ENCODE measurements at regions not wholly inside any gene's neighbourhood (a gene's known extent, or its start where the extent isn't known, plus 50 kb on each side); places are given as distances from the start of the nearest gene placed in this dataset.
"Not testable (repeated sequence)": the region's sequence is repeated elsewhere in the genome, so short reads cannot be mapped to it uniquely, and the experiment has no call there.

DNA sequence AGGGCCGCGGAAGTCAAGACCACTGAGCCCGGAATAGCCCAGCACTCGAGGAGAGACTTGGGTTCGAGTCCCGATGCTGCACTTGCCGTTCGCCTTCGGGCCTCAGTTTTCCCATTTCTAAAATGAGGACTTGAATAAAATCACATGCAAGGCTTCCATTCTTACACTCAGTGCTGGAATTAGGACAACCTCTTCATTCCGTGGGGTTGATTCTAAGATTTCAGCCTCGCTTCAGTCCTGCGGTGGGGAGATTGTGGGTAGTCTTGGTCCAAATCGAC, 116.9 kb upstream of the SMURF2 start:
- not testable (repeated sequence) for H4K20me1 ChIP-seq (replicated peaks; ENCODE audit: insufficient read depth); H3K27ac Mint-ChIP-seq; H3K27ac ChIP-seq (ENCODE audit: low read depth); H3K36me3 ChIP-seq (ENCODE audit: insufficient read depth); H3K9me3 Mint-ChIP-seq; DNase-seq (ENCODE audit: low spot score); H3K9me2 ChIP-seq (ENCODE audit: insufficient read depth); ATAC-seq; H3K79me2 ChIP-seq (replicated peaks; ENCODE audit: insufficient read depth); H3K36me3 Mint-ChIP-seq (ENCODE audit: low read depth)
- Histone ChIP-seq H3K4me3 (peak overlapping the region; percentile 80), H3K4me1 (ENCODE audit: insufficient read depth) (peaks cover 19% of the 10 kb centered on the region), H2AFZ (peak overlapping the region; percentile 47; the same call in 1 of the 2 replicates), H3F3A (replicated peaks; ENCODE audit: low read depth) (peaks cover 11% of the 10 kb centered on the region; the same call in 1 of the 2 replicates), H3K4me2 (peak overlapping the region; percentile 99), H3K27me3 (ENCODE audit: insufficient read depth) (peaks cover 77% of the 10 kb centered on the region)
- peak; percentile 78 for TF ChIP-seq EZH2 (IDR thresholded peaks at IDR 0.05; ENCODE audit: low read depth, unreplicated experiment)
- Mint-ChIP-seq H3K4me3 (peak overlapping the region; percentile 67), H3K27me3 (ENCODE audit: insufficient read depth, low read depth, poor library complexity) (peaks cover 71% of the 10 kb centered on the region), H3K4me1 (peaks cover 23% of the 10 kb centered on the region)

DNA sequence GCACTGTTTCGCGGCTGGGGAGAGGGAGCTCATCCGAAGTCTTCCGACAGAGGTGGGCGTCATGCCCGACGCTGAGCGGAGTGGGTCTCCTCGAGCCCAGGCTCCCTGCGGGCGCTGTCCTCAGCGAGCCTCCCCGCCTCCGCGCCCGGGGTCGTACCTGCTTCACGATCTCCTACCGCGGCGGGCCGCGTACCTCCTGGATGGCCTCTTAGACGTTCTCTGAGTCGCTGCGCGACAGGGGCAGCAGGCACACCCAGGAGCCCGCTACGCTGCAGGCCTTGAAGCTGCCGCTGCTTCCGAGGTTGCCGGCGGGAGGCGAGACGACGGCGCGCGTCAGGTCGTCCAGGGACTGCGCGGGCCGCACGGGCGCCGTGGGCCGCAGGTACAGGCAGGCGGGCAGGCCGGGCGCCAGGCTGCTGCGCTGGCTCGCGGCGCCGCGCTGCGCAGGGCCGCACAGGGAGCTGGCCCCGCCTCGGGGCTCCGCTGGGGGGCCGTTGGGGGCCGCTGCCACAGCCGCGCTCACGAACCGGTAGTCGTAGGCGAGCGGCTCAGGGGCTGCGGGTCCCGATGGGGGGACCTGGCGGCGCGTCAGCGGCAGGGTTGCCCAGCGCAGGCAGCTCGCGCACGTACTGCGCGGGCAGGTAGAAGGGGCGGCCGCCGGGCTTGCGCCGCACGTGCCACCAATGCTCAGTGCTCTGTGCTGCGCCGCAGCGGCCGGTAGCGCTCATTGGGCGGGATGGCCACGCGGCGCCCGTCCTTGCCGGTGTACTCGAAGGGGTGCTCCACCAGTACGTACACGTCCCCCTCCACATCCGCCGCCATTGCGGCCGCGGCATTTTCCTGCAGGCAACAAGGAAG, 116.4 kb upstream of the SMURF2 start:
- Histone ChIP-seq H3K9me2 (ENCODE audit: insufficient read depth) (no peaks in the 10 kb centered on the region), H3K27me3 (ENCODE audit: insufficient read depth) (peaks cover 77% of the 10 kb centered on the region), H2AFZ (peak overlapping the region; percentile 74), H3K36me3 (ENCODE audit: insufficient read depth) (no peaks in the 10 kb centered on the region), H3K4me1 (ENCODE audit: insufficient read depth) (peaks cover 19% of the 10 kb centered on the region), H3K4me3 (peak overlapping the region; percentile 80), H3K27ac (ENCODE audit: low read depth) (no peak overlapping the region), H4K20me1 (replicated peaks; ENCODE audit: insufficient read depth) (peaks cover 4% of the 10 kb centered on the region; the same call in 1 of the 2 replicates), H3K4me2 (peak overlapping the region; percentile 99), H3K79me2 (replicated peaks; ENCODE audit: insufficient read depth) (no peaks in the 10 kb centered on the region), H3F3A (replicated peaks; ENCODE audit: low read depth) (peaks cover 11% of the 10 kb centered on the region; the same call in 1 of the 2 replicates)
- Mint-ChIP-seq H3K4me1 (peaks cover 23% of the 10 kb centered on the region), H3K36me3 (ENCODE audit: low read depth) (no peaks in the 10 kb centered on the region), H3K4me3 (peak overlapping the region; percentile 68), H3K27ac (no peak overlapping the region), H3K27me3 (ENCODE audit: insufficient read depth, low read depth, poor library complexity) (peaks cover 71% of the 10 kb centered on the region), H3K9me3 (no peaks in the 10 kb centered on the region; the same call in 1 of the 3 replicates)
- no peak for TF ChIP-seq NANOG (IDR thresholded peaks at IDR 0.05; ENCODE audit: borderline replicate concordance)
- TF ChIP-seq CREB1 (CRISPR knock-in tag; IDR thresholded peaks at IDR 0.05; ENCODE audit: low read depth): peak; percentile 38; the same call in 1 of the 2 replicates
- peak; percentile 71 for TF ChIP-seq EZH2 (IDR thresholded peaks at IDR 0.05; ENCODE audit: low read depth, unreplicated experiment)
- TF ChIP-seq EZH2phosphoT487 (IDR thresholded peaks at IDR 0.05; ENCODE audit: unreplicated experiment): no peak
- no peak for TF ChIP-seq STAT1 (IDR thresholded peaks at IDR 0.05; ENCODE audit: unreplicated experiment)
- peak; percentile 7 for ATAC-seq
- peak; percentile 69 for DNase-seq (ENCODE audit: low spot score)

DNA sequence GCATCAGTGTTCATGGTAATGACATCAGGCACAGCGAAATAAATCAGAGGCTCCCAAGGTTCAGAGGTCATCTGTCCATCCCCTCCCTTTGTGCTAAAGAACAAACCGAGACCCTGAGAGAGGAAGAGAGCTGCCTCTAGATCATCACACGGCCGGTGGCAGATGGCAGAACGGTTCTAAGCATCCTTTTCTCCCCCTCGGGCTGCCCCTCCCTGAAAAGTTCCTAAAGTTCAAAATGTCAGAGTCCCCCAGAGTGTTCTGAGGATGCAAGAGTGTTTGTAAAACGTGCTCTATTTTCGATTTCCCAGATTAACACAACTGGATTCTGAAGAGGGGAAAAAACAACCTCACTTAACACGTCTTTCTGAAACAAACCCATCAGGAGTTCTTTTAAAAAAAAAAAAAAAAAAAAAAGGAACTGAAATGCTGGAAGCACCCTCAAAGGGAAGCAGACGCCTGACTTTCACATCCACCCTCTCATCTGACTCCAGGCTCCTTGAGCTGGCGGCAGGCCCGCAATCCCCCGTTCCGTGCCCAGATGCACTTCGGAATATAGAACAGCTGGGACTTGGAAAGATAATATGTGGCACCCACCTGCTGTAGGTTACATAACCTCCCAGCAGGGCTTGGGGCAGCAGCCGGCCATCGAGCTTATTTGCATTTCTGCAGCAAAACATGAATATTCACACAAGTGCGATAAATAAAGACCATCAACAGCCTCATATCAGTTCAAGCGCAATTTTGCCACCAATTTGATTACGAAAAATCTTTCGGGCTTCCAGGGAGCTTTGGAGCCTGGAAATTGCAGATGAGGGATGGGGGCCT, 115.5 kb upstream of the SMURF2 start:
- H3K4me3 ChIP-seq: peak overlapping the region; percentile 80
- peak overlapping the region; percentile 99 for H3K4me2 ChIP-seq
- no peaks in the 10 kb centered on the region for H3K79me2 ChIP-seq (replicated peaks; ENCODE audit: insufficient read depth)
- H3K4me1 ChIP-seq (ENCODE audit: insufficient read depth): peaks cover 19% of the 10 kb centered on the region
- Mint-ChIP-seq H3K4me3 (peak overlapping the region; percentile 68), H3K4me1 (peaks cover 28% of the 10 kb centered on the region), H3K9me3 (no peaks in the 10 kb centered on the region; the same call in 1 of the 3 replicates), H3K27ac (no peak overlapping the region), H3K27me3 (ENCODE audit: insufficient read depth, low read depth, poor library complexity) (peaks cover 71% of the 10 kb centered on the region), H3K36me3 (ENCODE audit: low read depth) (no peaks in the 10 kb centered on the region)
- H3K27ac ChIP-seq (ENCODE audit: low read depth): no peak overlapping the region
- ATAC-seq (no peak), DNase-seq (ENCODE audit: low spot score) (peak; percentile 29)
- H3K9me2 ChIP-seq (ENCODE audit: insufficient read depth): no peaks in the 10 kb centered on the region
- peak overlapping the region; percentile 74; the same call in 1 of the 2 replicates for H2AFZ ChIP-seq
- H3K27me3 ChIP-seq (ENCODE audit: insufficient read depth): peaks cover 75% of the 10 kb centered on the region
- peaks cover 4% of the 10 kb centered on the region; the same call in 1 of the 2 replicates for H4K20me1 ChIP-seq (replicated peaks; ENCODE audit: insufficient read depth)
- H3F3A ChIP-seq (replicated peaks; ENCODE audit: low read depth): peaks cover 11% of the 10 kb centered on the region; the same call in 1 of the 2 replicates
- no peaks in the 10 kb centered on the region for H3K36me3 ChIP-seq (ENCODE audit: insufficient read depth)
- no peak for TF ChIP-seq POLR2AphosphoS5 (IDR thresholded peaks at IDR 0.05; ENCODE audit: low read depth)
- TF ChIP-seq, protein P1, sequence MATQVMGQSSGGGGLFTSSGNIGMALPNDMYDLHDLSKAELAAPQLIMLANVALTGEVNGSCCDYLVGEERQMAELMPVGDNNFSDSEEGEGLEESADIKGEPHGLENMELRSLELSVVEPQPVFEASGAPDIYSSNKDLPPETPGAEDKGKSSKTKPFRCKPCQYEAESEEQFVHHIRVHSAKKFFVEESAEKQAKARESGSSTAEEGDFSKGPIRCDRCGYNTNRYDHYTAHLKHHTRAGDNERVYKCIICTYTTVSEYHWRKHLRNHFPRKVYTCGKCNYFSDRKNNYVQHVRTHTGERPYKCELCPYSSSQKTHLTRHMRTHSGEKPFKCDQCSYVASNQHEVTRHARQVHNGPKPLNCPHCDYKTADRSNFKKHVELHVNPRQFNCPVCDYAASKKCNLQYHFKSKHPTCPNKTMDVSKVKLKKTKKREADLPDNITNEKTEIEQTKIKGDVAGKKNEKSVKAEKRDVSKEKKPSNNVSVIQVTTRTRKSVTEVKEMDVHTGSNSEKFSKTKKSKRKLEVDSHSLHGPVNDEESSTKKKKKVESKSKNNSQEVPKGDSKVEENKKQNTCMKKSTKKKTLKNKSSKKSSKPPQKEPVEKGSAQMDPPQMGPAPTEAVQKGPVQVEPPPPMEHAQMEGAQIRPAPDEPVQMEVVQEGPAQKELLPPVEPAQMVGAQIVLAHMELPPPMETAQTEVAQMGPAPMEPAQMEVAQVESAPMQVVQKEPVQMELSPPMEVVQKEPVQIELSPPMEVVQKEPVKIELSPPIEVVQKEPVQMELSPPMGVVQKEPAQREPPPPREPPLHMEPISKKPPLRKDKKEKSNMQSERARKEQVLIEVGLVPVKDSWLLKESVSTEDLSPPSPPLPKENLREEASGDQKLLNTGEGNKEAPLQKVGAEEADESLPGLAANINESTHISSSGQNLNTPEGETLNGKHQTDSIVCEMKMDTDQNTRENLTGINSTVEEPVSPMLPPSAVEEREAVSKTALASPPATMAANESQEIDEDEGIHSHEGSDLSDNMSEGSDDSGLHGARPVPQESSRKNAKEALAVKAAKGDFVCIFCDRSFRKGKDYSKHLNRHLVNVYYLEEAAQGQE (IDR thresholded peaks at IDR 0.05; ENCODE audit: unreplicated experiment): no peak
- TF ChIP-seq, protein P2, sequence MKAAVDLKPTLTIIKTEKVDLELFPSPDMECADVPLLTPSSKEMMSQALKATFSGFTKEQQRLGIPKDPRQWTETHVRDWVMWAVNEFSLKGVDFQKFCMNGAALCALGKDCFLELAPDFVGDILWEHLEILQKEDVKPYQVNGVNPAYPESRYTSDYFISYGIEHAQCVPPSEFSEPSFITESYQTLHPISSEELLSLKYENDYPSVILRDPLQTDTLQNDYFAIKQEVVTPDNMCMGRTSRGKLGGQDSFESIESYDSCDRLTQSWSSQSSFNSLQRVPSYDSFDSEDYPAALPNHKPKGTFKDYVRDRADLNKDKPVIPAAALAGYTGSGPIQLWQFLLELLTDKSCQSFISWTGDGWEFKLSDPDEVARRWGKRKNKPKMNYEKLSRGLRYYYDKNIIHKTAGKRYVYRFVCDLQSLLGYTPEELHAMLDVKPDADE (IDR thresholded peaks at IDR 0.05): no peak
- no peak for TF ChIP-seq JUNB (IDR thresholded peaks at IDR 0.05; ENCODE audit: unreplicated experiment)
- TF ChIP-seq EZH2 (IDR thresholded peaks at IDR 0.05; ENCODE audit: low read depth, unreplicated experiment): peak; percentile 77

Measured in GM23338 (cell line).